ENCODE measurements at regions not wholly inside any gene's neighbourhood (a gene's known extent, or its start where the extent isn't known, plus 50 kb on each side); places are given as distances from the start of the nearest gene placed in this dataset.

- Histone ChIP-seq H3K9me3 (no peaks in the 10 kb centered on the region), H3K27ac (no peak overlapping the region), H3K27me3 (no peaks in the 10 kb centered on the region), H3K4me3 (no peak overlapping the region), H3K4me1 (no peaks in the 10 kb centered on the region), H3K36me3 (no peaks in the 10 kb centered on the region)
- no peak for DNase-seq (ENCODE audit: low spot score in 2 of 2)
- 87 to 94% methylated on average over 2 of the region's 2 CpGs for WGBS, 2 donors
- TF ChIP-seq POLR2A (IDR thresholded peaks at IDR 0.05), result no peak
- no peak for TF ChIP-seq EP300 (IDR thresholded peaks at IDR 0.05)
- TF ChIP-seq CTCF (IDR thresholded peaks at IDR 0.05), result no peak
Measured at GRCh38 chr1:55962472-55962871, 616.9 kb downstream of the PLPP3 start.

- WGBS, 2 donors, result 76 to 82% methylated on average over 3 of the region's 3 CpGs
- no peaks in the 10 kb centered on the region for H3K36me3 ChIP-seq
- DNase-seq (ENCODE audit: low spot score in 2 of 2), result no peak
Measured at GRCh38 chr1:55959136-55959548, 620.2 kb downstream of the PLPP3 start.

GRCh38 chr1:55958498-55958897 lies 620.9 kb downstream of the PLPP3 start:
- Histone ChIP-seq H3K4me1 (no peaks in the 10 kb centered on the region), H3K9me3 (no peaks in the 10 kb centered on the region), H3K4me3 (no peak overlapping the region), H3K27ac (no peak overlapping the region), H3K27me3 (no peaks in the 10 kb centered on the region), H3K36me3 (no peaks in the 10 kb centered on the region)
- no peak for DNase-seq (ENCODE audit: low spot score in 2 of 2)
- no peak for TF ChIP-seq POLR2A (IDR thresholded peaks at IDR 0.05)
- no peak for TF ChIP-seq EP300 (IDR thresholded peaks at IDR 0.05)
- no peak for TF ChIP-seq CTCF (IDR thresholded peaks at IDR 0.05)
- whole genome bisulfite sequencing, 2 donors, result 88 to 90% methylated on average over 2 of the region's 2 CpGs

More at GRCh38 chr1:55959136-55959548, 620.2 kb downstream of the PLPP3 start:
- TF ChIP-seq POLR2A (IDR thresholded peaks at IDR 0.05) (no peak), CTCF (IDR thresholded peaks at IDR 0.05) (no peak), EP300 (IDR thresholded peaks at IDR 0.05) (no peak)
- H3K4me3 ChIP-seq, result no peak overlapping the region
- H3K4me1 ChIP-seq, result no peaks in the 10 kb centered on the region
- H3K27me3 ChIP-seq, result no peaks in the 10 kb centered on the region
- no peak overlapping the region for H3K27ac ChIP-seq
- H3K9me3 ChIP-seq, result no peaks in the 10 kb centered on the region

GRCh38 chr1:55957276-55957675 lies 622.1 kb downstream of the PLPP3 start:
- Histone ChIP-seq H3K36me3 (no peaks in the 10 kb centered on the region), H3K4me1 (no peaks in the 10 kb centered on the region)

GRCh38 chr1:55955016-55955621 lies 624.2 kb downstream of the PLPP3 start:
- H3K36me3 ChIP-seq, result no peaks in the 10 kb centered on the region
- WGBS, 2 donors, result 92% methylated on average over 12 of the region's 12 CpGs
- H3K27ac ChIP-seq, result no peak overlapping the region
- H3K9me3 ChIP-seq, result peaks cover 0 to 5% (median 2%) of the 10 kb centered on the region in 4 donors
- H3K4me1 ChIP-seq, result no peaks in the 10 kb centered on the region
- H3K4me3 ChIP-seq, result no peak overlapping the region
- H3K27me3 ChIP-seq, result no peaks in the 10 kb centered on the region
- no peak for DNase-seq (ENCODE audit: low spot score in 2 of 2)
- TF ChIP-seq POLR2A (IDR thresholded peaks at IDR 0.05), result no peak
- no peak for TF ChIP-seq CTCF (IDR thresholded peaks at IDR 0.05)
- no peak for TF ChIP-seq EP300 (IDR thresholded peaks at IDR 0.05)

More at GRCh38 chr1:55957276-55957675, 622.1 kb downstream of the PLPP3 start:
- TF ChIP-seq POLR2A (IDR thresholded peaks at IDR 0.05) (no peak), EP300 (IDR thresholded peaks at IDR 0.05) (no peak), CTCF (IDR thresholded peaks at IDR 0.05) (no peak)
- Histone ChIP-seq H3K4me3 (no peak overlapping the region), H3K9me3 (peaks cover 0 to 4% (median 2%) of the 10 kb centered on the region in 4 donors), H3K27ac (no peak overlapping the region), H3K27me3 (no peaks in the 10 kb centered on the region)
- no peak for DNase-seq (ENCODE audit: low spot score in 2 of 2)

Data from tibial nerve (tissue), 4 donors.